Stomach (tissue), 8 donors: ENCODE measurements at regions not wholly inside any gene's neighbourhood (a gene's known extent, or its start where the extent isn't known, plus 50 kb on each side); places are given as distances from the start of the nearest gene placed in this dataset.

Experiments used
- DNase-seq, 2 donors: peaks; one replicate each; pipeline versions ENCODE4 v3.0.0 to v3.0.0-alpha.2; 2013 to 2019
- H3K27ac ChIP-seq, 5 donors: fragments of 200-600 bp in 4 of 5; sonication (generic) in 4 of 5; one replicate each; pipeline ENCODE4 v1.5.1; 2013 to 2019; ENCODE audit warnings: mild to moderate bottlenecking in 1 of 5, moderate library complexity in 1 of 5
- H3K27me3 ChIP-seq, 3 donors: fragments of 200-600 bp; sonication (generic); one replicate each; pipeline ENCODE4 v1.5.1; 2017 to 2019; ENCODE audit warnings: mixed run types in 1 of 3
- H3K36me3 ChIP-seq, 4 donors: fragments of 200-600 bp; sonication (generic); 1 replicate in 3 of 4; 2 replicates in 1 of 4; pipeline ENCODE4 v1.5.1; 2016 to 2019
- H3K4me1 ChIP-seq, 4 donors: fragments of 200-600 bp; sonication (generic); one replicate each; pipeline ENCODE4 v1.5.1; 2016 to 2019
- H3K4me3 ChIP-seq, 4 donors: fragments of 200-600 bp; sonication (generic) in 3 of 4; one replicate each; pipeline ENCODE4 v1.5.1; 2016 to 2019; ENCODE audit warnings: mild to moderate bottlenecking in 1 of 4
- H3K9me3 ChIP-seq, 4 donors: fragments of 200-600 bp; sonication (generic); one replicate each; pipeline ENCODE4 v1.5.1; 2016 to 2019
- EP300 ChIP-seq: sonication (generic); formaldehyde crosslinking; IDR thresholded peaks from one replicate; pipeline ENCODE4 v1.6.1; 2017; ENCODE audit warnings: antibody characterized with exemption
- POLR2A ChIP-seq, 4 donors: fragments of 450-650 bp; IDR thresholded peaks; one replicate each; pipeline ENCODE4 v1.6.1; 2016; ENCODE audit warnings: antibody characterized with exemption in 4 of 4, control low read depth in 2 of 4, mild to moderate bottlenecking in 1 of 4, moderate library complexity in 1 of 4
- POLR2AphosphoS5 ChIP-seq, 3 donors: sonication (generic); formaldehyde crosslinking; IDR thresholded peaks; one replicate each; pipeline ENCODE4 v1.6.1; 2016; ENCODE audit warnings: antibody characterized with exemption in 3 of 3
- WGBS, 5 donors: extraction: QIAGEN DNeasy Blood & Tissue Kit in 3 of 5; methylation state at CpG; one replicate each; pipeline versions ENCODE4 v1.1.5 to v1.1.7; 2013 to 2018; 5-methylcytosine and 5-hydroxymethylcytosine counted together
- intact Hi-C: fragments of 100-400 bp; cut with DNase I; formaldehyde crosslinking; loops from one replicate; pipeline ENCODE4 v1.15.1; 2023; ENCODE audit warnings: low total_unique reads
- TF ChIP-seq, protein P1 (sequence below), 7 experiments: fragments of 450-650 bp in 4 of 7; fragments of 200-600 bp in 3 of 7; sonication (generic) in 3 of 7; IDR thresholded peaks; one replicate each; pipeline ENCODE4 v1.5.1; 2016 to 2019; ENCODE audit warnings: antibody characterized with exemption in 7 of 7, control low read depth in 2 of 7, mild to moderate bottlenecking in 1 of 7
- donor health status: healthy with polysubstance abuse.
- donor health status: Bipolar disorder and iron deficiency.
- donor health status: healthy.

- intact Hi-C loops = no loop called here
- DNase-seq = no peak
- H3K27ac ChIP-seq = no peak overlapping the region
- H3K4me3 ChIP-seq = no peak overlapping the region
- H3K36me3 ChIP-seq = no peaks in the 10 kb centered on the region
- no peaks in the 10 kb centered on the region for H3K9me3 ChIP-seq
- H3K4me1 ChIP-seq = peaks cover 0 to 8% (median 3%) of the 10 kb centered on the region in 4 donors
- no peak for TF ChIP-seq EP300
- no peak for TF ChIP-seq POLR2AphosphoS5 (IDR thresholded peaks at IDR 0.05)
- TF ChIP-seq, protein P1, sequence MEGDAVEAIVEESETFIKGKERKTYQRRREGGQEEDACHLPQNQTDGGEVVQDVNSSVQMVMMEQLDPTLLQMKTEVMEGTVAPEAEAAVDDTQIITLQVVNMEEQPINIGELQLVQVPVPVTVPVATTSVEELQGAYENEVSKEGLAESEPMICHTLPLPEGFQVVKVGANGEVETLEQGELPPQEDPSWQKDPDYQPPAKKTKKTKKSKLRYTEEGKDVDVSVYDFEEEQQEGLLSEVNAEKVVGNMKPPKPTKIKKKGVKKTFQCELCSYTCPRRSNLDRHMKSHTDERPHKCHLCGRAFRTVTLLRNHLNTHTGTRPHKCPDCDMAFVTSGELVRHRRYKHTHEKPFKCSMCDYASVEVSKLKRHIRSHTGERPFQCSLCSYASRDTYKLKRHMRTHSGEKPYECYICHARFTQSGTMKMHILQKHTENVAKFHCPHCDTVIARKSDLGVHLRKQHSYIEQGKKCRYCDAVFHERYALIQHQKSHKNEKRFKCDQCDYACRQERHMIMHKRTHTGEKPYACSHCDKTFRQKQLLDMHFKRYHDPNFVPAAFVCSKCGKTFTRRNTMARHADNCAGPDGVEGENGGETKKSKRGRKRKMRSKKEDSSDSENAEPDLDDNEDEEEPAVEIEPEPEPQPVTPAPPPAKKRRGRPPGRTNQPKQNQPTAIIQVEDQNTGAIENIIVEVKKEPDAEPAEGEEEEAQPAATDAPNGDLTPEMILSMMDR (IDR thresholded peaks at IDR 0.05) = no peak
- no peak for TF ChIP-seq POLR2A (IDR thresholded peaks at IDR 0.05)
- no peaks in the 10 kb centered on the region for H3K27me3 ChIP-seq
Measured at GRCh38 chr4:14898989-14899388, 103.3 kb upstream of the CPEB2 start.

GRCh38 chr4:14902342-14902741 lies 99.9 kb upstream of the CPEB2 start:
- 76 to 87% (median 82%) methylated on average over 3 of the region's 3 CpGs for WGBS, 5 donors
- no peak for TF ChIP-seq POLR2AphosphoS5 (IDR thresholded peaks at IDR 0.05)
- TF ChIP-seq POLR2A (IDR thresholded peaks at IDR 0.05) = no peak
- TF ChIP-seq EP300 = no peak
- TF ChIP-seq, protein P1 (IDR thresholded peaks at IDR 0.05) = no peak
- Histone ChIP-seq H3K27ac (no peak overlapping the region), H3K9me3 (no peaks in the 10 kb centered on the region), H3K36me3 (no peaks in the 10 kb centered on the region), H3K4me1 (peaks cover 0 to 8% (median 3%) of the 10 kb centered on the region in 4 donors), H3K27me3 (no peaks in the 10 kb centered on the region), H3K4me3 (no peak overlapping the region)
- intact Hi-C loops = no loop called here
- no peak for DNase-seq

DNA sequence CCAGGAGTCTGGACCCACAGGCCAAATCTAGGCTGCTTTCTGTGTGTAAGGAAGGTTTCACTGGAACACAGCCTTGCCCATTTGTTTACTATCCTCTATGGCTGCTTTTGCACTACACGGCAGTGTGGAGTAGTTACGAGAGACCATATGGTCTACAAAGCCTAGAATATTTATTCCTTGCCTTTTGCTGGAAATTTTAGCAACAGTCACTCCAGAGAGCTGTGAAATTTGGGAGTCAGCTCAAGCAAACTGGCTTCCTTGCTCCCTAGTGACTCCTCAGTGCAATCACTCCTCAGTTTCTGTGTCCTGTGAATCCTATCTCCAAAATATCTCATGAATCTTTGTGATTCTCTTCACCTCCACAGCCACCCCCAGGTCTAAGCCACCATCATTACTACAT lies 99.0 kb upstream of the CPEB2 start:
- H3K4me3 ChIP-seq = no peak overlapping the region
- H3K27me3 ChIP-seq = no peaks in the 10 kb centered on the region
- 84 to 97% (median 85%) methylated on average over 2 of the region's 2 CpGs for WGBS, 5 donors
- no peak for DNase-seq
- no peak overlapping the region for H3K27ac ChIP-seq
- H3K36me3 ChIP-seq = no peaks in the 10 kb centered on the region
- intact Hi-C loops = no loop called here
- no peaks in the 10 kb centered on the region for H3K9me3 ChIP-seq
- TF ChIP-seq EP300 (no peak), POLR2A (IDR thresholded peaks at IDR 0.05) (no peak), POLR2AphosphoS5 (IDR thresholded peaks at IDR 0.05) (no peak)
- TF ChIP-seq, protein P1 (IDR thresholded peaks at IDR 0.05) = no peak
- peaks cover 0 to 4% (median 2%) of the 10 kb centered on the region in 4 donors for H3K4me1 ChIP-seq

GRCh38 chr4:14906805-14907204 lies 95.5 kb upstream of the CPEB2 start:
- H3K27ac ChIP-seq = no peak overlapping the region
- no peaks in the 10 kb centered on the region for H3K4me1 ChIP-seq
- H3K4me3 ChIP-seq = no peak overlapping the region
- intact Hi-C loops = no loop called here
- no peak for DNase-seq
- H3K9me3 ChIP-seq = no peaks in the 10 kb centered on the region
- H3K36me3 ChIP-seq = no peaks in the 10 kb centered on the region
- H3K27me3 ChIP-seq = no peaks in the 10 kb centered on the region
- no peak for TF ChIP-seq EP300
- no peak for TF ChIP-seq POLR2A (IDR thresholded peaks at IDR 0.05)
- no peak for TF ChIP-seq POLR2AphosphoS5 (IDR thresholded peaks at IDR 0.05)
- TF ChIP-seq, protein P1 (IDR thresholded peaks at IDR 0.05) = no peak
